DMS 273 (cell line): ENCODE measurements at regions not wholly inside any gene's neighbourhood (a gene's known extent, or its start where the extent isn't known, plus 50 kb on each side); places are given as distances from the start of the nearest gene placed in this dataset.
A peak's percentile ranks its signal among the peaks of the same experiment; 100 is the strongest.

ENCODE experiments used
- DNase-seq: peaks from one replicate; lab custom pipeline; 2025; ENCODE audit not compliant: unreplicated experiment; lab: John Stamatoyannopoulos, UW

DNA sequence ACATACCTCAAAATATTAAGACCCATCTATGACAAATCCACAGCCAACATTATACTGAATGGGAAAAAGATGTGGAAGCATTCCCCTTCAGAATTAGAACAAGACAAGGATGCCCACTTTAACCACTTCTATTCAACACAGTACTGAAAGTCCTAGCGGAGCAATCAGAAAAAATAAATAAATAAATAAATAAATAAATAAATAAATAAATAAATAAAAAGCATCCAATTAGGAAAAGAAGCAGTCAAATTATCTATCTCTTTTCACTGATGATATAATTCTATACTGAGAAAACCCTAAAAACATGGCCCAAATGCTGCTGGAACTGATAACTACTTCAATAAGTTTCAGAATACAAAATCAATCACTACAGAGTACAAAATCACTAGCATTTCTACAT lies 67.5 kb downstream of the PRR32 start:
- DNase-seq, result no peak

DNA sequence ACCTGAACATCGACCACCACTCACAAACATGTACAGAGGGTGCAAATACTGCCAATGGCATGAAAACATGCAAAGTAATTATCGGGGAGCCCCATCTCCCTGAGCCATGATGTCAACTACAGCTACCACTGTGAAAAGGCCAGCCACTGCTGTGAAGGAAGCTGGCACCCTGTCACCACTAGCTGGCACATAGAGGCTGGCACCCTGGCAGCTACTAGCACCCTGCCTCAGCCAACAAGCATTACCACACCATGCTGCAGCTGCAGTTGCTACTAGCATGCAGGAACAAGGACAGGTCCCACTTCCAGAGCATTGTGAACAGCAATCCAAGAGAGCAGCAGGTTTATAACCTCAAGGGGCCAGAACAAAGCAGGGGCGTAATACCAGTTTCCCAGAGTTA lies 81.4 kb downstream of the PRR32 start:
- no peak for DNase-seq

DNA sequence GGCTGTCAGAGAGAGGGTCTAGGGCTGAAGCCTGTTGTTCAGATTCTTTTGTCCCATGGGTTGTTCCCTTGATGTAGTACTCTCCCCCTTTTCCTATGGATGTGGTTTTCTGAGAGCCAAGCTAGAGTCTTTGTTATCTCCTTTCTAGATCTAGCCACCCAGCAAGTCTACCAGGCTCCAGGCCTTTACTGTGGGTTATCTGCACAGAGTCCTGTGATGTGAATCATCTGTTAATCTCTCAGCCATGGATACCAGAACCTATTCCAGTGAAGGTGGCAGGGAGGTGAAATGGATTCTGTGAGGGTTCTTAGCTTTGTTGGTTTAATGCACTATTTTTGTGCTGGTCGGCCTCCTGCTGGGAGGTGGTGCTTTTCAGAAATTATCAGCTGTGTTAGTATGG lies 109.5 kb downstream of the PRR32 start:
- DNase-seq, result no peak

DNA sequence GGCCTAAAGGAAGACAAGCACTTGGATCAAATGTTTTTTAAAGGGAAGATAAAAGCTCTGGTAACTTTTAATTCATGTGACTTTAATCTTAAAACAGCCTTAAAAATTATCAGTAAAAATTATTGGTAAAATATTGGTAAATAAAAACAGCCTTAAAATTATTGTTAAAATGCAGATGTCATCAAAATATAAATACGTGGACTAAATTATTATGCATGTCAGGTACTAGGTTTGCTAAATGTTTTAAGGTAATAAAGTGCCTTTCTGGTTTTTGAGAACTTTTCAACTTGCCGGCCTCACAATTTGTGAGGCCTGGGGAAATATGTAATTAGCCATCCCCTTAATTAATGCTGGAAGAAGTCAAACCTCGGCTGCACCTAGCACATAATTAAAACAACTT lies 147.7 kb downstream of the PRR32 start:
- no peak for DNase-seq

DNA sequence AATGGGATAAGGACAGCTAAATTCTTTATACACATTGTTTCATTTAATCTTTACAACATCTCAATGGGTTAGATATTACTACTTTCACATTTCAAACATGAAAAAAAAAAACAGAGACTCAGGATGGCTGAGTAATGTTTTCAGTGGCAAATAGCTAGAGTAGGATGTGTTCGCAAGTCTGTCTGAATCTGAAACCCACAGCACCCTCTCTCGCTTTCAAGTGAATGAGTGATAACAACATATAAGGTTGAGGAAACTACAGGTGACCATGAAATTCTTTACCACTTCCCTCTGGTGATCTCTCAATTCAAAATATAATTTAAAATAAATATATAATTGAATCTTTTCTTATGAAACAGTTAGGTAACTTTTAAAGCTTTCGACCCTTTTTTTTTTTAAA lies 162.6 kb downstream of the PRR32 start:
- no peak for DNase-seq

DNA sequence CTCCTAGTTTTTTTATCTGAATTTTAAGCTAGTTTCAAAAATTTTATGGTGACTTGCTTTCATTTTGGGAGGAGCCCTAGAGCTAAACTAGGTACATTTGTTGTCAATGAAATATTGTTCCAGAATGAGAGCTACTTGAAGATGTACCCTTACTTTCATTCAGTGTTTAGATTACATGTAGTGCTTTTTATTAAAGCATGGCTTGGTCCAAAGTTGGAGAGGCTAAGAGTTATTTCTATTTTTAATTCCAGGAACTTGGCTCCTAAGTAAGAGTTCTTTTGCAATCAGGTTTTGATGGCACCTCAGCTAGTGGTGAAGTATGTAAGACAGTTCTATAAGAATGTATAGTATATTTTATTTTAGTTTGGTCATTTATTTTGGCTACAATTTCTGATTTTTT lies 165.5 kb downstream of the PRR32 start:
- DNase-seq, result no peak

DNA sequence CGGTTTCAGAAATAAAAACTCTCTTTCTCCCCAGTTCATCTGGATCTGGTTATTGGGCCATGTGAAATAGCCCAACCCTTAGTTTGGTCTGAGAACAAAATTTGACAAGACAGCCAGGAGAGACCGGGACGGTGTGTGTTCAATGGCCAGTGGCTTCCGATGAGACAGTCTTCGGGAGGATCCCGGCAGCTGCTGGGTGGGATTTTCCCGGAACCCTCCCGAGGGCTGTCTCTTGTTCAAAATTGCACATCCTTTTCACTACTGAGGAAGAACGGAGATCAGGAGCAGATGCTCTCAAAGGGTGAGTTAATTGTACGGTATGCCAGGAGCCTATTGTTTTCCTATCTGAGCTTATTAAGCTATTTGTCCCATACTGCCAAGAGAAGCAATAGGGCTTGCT lies 166.5 kb downstream of the PRR32 start:
- DNase-seq, result no peak

DNA sequence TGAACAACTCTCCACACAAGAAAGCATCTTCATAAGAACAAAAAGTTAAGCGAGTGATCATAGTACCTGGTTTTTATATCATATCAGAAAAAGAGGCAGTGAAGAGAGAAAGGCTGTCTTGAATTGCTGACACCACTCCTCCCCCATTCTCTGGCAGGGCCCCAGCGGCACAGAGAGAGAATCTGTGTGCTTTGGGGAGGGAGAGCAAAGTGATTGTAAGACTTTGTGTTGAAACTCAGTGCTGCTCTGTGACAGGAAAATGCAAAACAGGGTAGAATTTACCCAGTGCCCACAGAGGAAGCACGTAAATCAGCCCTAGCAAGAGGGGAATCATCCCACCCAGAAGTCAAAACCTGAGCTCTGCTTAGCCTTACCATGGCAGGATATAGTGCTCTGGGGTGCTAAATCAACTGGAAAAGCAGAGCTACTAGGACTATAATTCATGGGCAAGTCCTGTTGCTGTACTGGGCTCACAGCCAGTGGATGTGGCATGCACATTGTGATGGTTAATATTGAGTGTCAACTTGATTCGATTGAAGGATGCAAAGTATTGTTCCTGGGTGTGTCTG lies 174.6 kb downstream of the PRR32 start:
- no peak for DNase-seq

DNA sequence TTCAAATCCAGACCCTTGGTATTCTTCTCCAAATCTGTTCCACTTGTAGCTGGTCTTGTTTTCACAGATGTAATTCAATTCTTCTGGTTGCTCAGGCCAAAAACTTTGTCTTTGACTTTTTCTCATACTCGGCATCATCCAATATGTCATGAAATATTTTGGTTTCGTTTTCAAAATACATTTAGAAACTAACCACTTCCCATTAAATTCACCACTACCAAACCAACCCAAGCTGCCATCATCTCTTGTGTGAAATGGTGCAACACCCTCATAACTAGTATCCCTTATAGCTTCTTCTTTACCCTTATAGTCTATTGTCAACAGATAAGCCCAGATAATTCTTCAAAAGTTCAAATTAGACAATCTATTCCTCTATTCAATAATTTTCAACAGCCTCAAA lies 192.1 kb downstream of the PRR32 start:
- DNase-seq, result no peak

DNA sequence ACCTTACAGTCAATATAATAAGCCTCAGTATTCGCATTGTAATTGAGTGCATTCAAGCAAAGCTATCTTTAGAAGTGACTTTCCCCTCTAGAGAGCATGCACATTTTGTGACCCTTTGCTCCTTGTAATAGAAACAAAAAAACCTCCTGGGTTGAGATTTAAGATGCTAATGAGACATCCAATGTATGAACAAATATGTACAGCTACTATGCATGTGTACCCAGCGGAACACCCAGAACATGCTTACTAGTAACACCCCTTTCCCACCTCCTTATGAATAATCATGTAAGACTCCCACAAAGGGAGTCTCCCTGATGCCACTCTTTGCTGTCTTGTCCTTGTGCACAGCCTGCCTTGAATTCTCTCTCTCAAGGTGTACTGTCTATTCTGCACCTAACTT lies 205.5 kb downstream of the PRR32 start:
- DNase-seq, result no peak

DNA sequence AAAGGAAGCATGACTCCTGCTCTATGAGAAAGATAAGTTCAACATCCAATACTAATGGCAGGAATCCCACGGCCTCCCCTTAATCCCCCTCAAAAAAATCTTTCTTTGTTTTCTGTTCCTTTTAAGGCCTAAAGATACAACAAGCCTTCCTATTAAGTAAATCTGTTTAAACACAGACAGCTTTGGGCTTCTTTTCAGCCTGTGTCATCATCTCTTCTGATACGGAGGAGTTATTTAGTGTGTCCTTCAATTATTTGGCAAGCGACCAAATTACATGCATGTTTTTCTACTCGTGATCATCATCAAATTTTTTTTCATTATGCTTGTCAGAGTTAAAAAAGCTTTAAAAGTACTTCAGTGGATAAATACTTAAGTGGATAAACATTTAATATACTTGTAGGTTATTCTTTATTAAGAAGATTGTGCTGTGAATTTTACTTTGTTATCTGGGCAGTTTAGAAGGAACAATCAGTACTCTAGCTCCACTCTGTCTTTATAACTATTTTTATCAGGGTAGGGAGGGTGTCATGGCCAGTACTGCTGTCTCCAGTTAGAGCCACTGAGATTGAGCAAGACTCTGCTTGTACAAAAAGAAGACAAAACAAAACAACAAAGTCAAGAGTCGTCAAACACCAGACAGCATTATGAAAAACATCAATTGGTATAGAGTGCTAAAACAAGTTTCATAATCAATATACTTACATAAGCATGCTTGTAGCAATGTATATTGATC lies 210.7 kb downstream of the PRR32 start:
- DNase-seq, result no peak

DNA sequence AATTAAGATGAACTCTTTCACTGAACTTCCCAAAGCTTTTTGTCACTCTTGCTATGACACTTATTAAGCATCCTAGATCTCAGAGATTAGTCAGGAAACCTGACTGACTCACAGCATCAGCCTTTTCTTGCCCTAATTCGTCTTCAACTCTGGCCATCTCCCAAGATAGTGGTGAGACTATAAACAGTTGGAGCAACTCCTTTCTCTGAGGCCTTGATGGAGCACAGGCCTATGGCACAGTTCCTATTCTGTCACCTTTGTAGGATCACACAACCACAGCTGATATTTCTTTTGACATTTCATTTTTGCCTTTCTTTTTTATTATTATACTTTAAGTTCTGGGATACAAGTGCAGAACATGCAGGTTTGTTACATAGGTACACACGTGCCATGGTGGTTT lies 217.6 kb downstream of the PRR32 start:
- no peak for DNase-seq

DNA sequence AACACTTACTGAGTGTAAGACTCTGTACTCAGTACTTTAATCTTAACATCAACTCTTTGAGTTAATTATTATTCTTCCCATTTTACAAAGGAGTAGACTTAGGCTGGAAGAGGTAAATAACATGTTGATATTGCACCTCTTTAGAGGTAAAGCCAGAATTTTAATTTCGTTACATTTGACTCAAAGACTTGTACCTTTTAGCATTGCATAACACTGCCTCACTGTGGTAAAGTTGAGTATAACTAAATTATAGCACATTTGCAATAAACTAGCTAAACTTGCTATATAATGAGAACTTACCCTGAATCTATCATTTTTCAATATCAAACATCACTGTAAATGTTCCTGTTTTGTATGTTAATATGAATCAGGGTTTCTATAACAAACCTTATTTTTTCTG lies 218.5 kb downstream of the PRR32 start:
- DNase-seq, result peak; percentile 28

DNA sequence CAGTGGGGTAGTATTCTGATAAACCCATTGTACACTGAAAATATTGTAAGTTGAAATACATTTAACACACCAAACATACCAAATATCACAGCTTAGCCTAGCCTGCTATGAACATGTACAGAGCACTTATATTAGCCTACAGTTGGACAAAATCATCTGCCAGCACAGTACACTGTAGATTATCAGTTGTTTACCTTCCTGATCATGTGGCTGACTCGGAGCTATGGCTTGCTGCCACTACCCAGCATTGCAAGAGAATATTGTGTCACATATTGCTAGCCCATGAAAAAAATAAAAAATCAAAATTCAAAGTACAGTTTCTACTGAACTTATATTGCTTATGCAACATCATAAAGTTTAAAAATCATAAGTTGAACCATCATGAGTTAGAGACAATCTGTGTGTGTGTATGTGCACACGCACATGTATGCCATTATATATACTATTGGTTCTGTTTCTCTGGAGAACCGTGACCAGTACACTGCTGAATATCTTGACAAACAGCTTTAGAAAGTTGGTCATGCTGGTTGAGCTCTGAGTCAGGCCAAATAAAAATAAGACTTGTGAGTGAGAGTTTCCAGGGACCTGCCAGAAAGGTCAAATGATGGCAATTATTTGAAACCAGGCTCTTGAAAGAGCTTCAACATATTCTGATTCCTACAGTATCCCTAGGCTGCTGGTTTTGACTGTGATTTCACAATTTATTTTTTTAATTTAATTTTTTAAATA lies 238.5 kb downstream of the PRR32 start:
- no peak for DNase-seq

DNA sequence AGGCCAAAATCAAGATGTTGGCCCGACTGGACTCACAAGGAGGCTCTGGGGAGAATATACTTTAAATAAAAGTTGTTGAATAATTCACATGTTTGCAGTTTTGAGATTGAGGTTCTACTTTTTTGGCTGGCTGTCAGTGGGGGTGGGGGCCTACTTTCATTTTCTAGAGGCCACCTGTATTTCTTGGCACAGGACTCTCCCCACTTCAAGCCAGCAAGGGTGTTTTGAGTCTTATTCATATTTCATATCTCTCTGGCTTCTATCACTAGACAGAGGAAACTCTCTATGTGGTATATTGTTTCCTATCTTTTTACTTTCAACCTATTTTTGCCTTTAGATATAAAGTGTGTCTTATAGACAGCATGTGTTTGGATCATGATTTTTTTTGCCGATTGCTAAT lies 266.4 kb downstream of the PRR32 start:
- no peak for DNase-seq

DNA sequence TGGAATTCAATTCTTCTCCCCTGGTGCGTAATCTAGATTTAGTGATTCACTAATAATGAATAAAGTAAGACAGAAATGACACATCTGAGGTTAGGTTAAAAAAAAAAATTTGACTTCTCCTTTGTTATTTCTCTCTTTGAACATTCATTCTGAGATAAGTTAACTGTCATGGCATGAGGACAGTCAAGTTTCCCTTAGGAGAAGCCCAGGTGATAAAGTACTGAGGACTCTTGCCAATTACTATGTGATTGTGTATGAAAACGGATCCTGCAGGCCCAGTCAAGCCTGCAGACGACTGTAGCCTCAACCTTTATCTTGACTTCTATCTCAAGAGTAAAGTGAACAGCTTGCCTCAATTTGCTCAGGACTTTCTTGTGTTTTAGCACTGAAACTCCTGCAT lies 293.2 kb downstream of the PRR32 start:
- no peak for DNase-seq

DNA sequence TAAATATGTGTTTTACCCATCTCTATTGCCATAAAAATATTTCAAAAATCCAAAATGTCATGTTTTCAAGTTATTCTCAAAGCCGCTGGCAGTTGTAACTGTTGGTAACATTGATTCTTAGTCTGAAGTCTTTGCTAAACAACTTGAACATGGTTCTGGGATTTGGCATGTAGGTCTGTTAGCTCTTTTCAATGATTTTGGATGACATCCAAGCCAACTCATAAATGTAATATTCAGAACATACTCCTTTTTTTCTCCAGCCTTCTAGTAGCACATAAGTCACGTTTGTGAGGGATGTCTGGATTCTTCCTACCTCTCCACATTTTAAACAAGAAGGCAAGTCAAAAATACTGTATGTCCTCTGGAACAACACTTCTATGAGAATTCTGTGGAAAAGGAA lies 305.3 kb downstream of the PRR32 start:
- no peak for DNase-seq

DNA sequence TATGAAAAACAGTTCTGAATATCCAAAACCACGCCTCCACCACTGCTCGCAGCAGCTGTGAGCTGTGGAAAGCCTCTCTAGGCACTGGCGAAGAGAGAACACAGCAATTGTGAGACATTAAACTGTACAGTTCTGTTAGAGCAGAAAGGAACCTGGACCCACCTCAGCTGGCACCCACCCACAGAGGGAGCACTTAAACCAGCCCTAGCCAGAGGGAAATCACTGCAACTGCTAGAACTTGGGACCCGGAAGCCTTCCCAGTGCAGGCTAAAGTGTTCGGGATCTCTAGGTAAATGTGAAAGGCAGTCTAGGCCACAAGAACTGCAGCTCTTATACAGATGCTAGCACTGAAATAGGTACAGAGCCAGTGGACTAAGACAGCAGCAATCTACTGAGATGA lies 308.8 kb downstream of the PRR32 start:
- no peak for DNase-seq

DNA sequence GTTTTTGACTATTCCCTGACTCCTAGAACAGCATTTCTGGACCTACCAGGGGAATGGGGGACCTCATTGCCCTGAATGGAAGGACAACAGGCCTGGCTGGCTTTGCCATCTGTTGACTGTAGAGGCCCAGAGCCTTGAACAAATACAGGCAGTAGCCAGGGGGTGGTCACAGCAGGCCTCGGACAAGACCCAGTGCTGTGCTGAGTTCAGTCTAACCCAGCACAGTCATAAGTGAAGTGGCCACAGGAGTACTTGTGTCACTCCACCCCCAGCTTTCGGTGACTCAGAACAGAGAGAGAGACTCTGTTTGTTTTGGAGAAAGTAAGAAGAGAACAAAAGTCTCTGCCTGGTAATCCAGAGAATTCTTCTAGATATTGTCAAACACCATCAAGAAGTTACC lies 310.0 kb downstream of the PRR32 start:
- DNase-seq, result no peak

DNA sequence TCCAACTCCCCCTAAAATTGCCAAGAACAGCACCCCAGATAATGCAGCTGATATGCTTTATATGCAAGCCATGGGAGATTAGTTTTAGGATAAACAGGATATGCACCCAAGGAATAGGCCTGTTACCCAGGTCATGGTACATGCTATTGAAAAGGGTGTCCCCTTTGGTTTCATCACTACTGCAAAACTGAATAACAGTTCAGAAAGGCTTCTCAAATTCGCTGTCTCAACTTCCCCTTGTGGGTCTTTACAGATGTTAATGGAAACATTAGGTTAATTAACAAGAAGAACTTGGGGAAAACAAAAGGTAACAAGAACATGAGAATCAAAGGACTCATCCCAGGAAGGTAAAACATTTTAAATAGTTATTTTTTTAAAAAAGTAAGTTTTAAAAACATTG lies 318.7 kb downstream of the PRR32 start:
- no peak for DNase-seq

DNA sequence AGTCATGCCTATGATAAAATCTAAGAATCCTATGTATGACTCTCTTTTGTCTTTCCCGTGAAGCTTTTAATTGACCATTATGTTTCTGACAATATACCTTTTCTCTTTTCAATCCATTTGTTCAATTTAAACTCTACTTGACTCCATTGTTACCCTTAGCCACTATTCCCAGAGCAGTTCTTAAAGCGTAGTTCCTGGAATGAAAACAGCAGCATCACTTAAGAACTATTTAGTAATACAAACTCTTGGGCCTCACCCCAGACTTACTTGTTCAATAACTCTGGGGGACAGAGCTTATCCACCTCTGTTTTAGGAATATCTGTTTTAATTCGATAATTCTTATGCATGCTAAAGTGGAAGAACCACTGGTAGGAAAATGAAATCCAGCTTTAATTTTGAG lies 358.4 kb downstream of the PRR32 start:
- DNase-seq, result no peak

DNA sequence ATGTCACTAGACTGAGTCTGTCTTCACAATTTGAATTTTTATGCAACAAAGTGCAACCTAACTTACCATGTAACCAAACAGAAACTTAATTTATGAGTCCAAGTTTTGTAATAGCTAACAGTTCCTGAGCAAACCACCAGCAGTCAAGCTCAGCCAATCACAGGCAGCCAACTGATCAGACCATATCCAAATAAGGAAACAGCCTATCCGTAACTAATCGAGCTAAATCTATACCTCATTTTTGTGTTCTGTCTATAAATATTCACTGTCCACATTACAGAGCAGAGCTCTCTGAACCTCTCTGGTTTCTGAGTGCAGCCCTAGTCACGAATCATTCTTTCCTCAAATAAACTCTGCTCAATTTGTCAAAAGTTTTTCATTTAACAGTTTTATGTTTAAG lies 367.6 kb downstream of the PRR32 start:
- no peak for DNase-seq

DNA sequence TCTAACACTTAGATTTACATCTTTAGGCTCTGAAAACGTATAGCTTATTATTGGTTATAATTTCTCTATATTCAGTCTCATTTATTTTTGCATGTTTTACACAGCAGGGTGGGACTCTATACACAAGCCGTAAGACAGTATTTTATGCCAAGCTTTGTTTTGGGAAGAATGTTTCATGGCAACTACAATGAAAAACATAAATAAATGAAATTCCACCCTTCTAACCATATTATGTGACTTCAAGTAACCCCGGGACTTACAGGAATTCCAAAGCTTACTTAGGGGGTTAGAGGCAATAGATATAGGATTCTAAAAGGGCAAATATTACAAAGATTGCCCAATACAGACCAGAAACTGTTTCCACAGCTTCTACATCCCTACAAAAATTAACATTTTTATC lies 370.9 kb downstream of the PRR32 start:
- no peak for DNase-seq
